Keratinocyte (primary cell): ENCODE measurements at regions not wholly inside any gene's neighbourhood (a gene's known extent, or its start where the extent isn't known, plus 50 kb on each side); places are given as distances from the start of the nearest gene placed in this dataset.
A peak's percentile ranks its signal among the peaks of the same experiment; 100 is the strongest.
"Not testable (repeated sequence)": the region's sequence is repeated elsewhere in the genome, so short reads cannot be mapped to it uniquely, and the experiment has no call there.

Source experiments
- DNase-seq: peaks from one replicate; pipeline ENCODE4 v3.0.0-alpha.2; 2011; ENCODE audit warnings: low read depth, missing footprints, low spot score
- FAIRE-seq: peaks from 2 replicates; lab custom pipeline; 2011; peaks lifted over from hg19 to GRCh38; lab: Jason Lieb, UNC
- H2AFZ ChIP-seq: 2 replicates; pipeline ENCODE4 v1.6.0; 2012; ENCODE audit warnings: low read length, control low read depth, inconsistent platforms; ENCODE audit not compliant: control insufficient read depth
- H3K27ac ChIP-seq: 2 replicates; pipeline ENCODE4 v1.5.1; 2011; ENCODE audit warnings: low read length; ENCODE audit not compliant: control insufficient read depth, insufficient read depth
- H3K27me3 ChIP-seq: 3 replicates; pipeline ENCODE4 v1.6.0; 2011; ENCODE audit warnings: low read length; ENCODE audit not compliant: control insufficient read depth, insufficient read depth; ENCODE audit errors: extremely low read depth
- H3K36me3 ChIP-seq, 2 experiments: 2 replicates in 1 of 2; 3 replicates in 1 of 2; pipeline ENCODE4 v1.5.1; 2011; ENCODE audit warnings: low read length in 2 of 2, mild to moderate bottlenecking in 1 of 2; ENCODE audit not compliant: control insufficient read depth in 2 of 2, insufficient read depth in 2 of 2; ENCODE audit errors: extremely low read depth in 1 of 2
- H3K4me1 ChIP-seq: 3 replicates; pipeline ENCODE4 v1.5.1; 2011; ENCODE audit warnings: low read length; ENCODE audit not compliant: control insufficient read depth, insufficient read depth; ENCODE audit errors: extremely low read depth
- H3K4me2 ChIP-seq: 3 replicates; pipeline ENCODE4 v1.6.0; 2011; ENCODE audit warnings: low read depth, low read length; ENCODE audit not compliant: control insufficient read depth, insufficient read depth; ENCODE audit errors: extremely low read depth
- H3K4me3 ChIP-seq, 3 experiments: fragments of 200-600 bp in 1 of 3; sonication (generic) in 1 of 3; 2 replicates in 2 of 3; 3 replicates in 1 of 3; pipeline ENCODE4 v1.5.1; 2011 to 2016; ENCODE audit warnings: low read length in 3 of 3, mild to moderate bottlenecking in 3 of 3, control low read depth in 2 of 3, inconsistent platforms in 1 of 3, low read depth in 1 of 3, mixed read lengths in 1 of 3, mixed run types in 1 of 3, moderate library complexity in 1 of 3; ENCODE audit not compliant: control insufficient read depth in 2 of 3, insufficient read depth in 2 of 3; ENCODE audit errors: extremely low read depth in 1 of 3
- H3K79me2 ChIP-seq: 2 replicates; pipeline ENCODE4 v1.6.0; 2012; ENCODE audit warnings: low read length; ENCODE audit not compliant: control insufficient read depth, insufficient read depth
- H3K9ac ChIP-seq: 3 replicates; pipeline ENCODE4 v1.6.0; 2011; ENCODE audit warnings: low read length; ENCODE audit not compliant: control insufficient read depth, insufficient read depth; ENCODE audit errors: extremely low read depth
- H3K9me1 ChIP-seq: 3 replicates; pipeline ENCODE4 v1.6.0; 2011; ENCODE audit warnings: low read length; ENCODE audit not compliant: control insufficient read depth, insufficient read depth; ENCODE audit errors: extremely low read depth
- H3K9me3 ChIP-seq: 2 replicates; pipeline ENCODE4 v1.5.1; 2012; ENCODE audit warnings: low read depth, low read length; ENCODE audit not compliant: control insufficient read depth
- H4K20me1 ChIP-seq: 3 replicates; pipeline ENCODE4 v1.6.0; 2011; ENCODE audit warnings: low read length; ENCODE audit not compliant: control insufficient read depth, insufficient read depth; ENCODE audit errors: extremely low read depth
- CTCF ChIP-seq, 3 experiments: IDR thresholded peaks in 1 of 3; conservative IDR thresholded peaks in 1 of 3; optimal IDR thresholded peaks in 1 of 3; 2 replicates in 2 of 3; 3 replicates in 1 of 3; pipeline versions ENCODE3 to v1.5.1; 2011; ENCODE audit warnings: low read length in 3 of 3, mild to moderate bottlenecking in 3 of 3, moderate library complexity in 2 of 3, control low read depth in 1 of 3, inconsistent platforms in 1 of 3; ENCODE audit not compliant: insufficient read depth in 2 of 3; ENCODE audit errors: extremely low read depth in 1 of 3
- EZH2 ChIP-seq: IDR thresholded peaks from one replicate; pipeline ENCODE4 v1.6.1; 2012; ENCODE audit warnings: inconsistent platforms, mild to moderate bottlenecking, low read length, moderate library complexity
- dilution Hi-C: fragments of 300-500 bp; cut with MboI; formaldehyde crosslinking; loops from one replicate; pipeline ENCODE4 v1.7.0; 2020; ENCODE audit warnings: low sequenced_read_pairs; ENCODE audit not compliant: extremely low pct_ligation_motif_present

DNA sequence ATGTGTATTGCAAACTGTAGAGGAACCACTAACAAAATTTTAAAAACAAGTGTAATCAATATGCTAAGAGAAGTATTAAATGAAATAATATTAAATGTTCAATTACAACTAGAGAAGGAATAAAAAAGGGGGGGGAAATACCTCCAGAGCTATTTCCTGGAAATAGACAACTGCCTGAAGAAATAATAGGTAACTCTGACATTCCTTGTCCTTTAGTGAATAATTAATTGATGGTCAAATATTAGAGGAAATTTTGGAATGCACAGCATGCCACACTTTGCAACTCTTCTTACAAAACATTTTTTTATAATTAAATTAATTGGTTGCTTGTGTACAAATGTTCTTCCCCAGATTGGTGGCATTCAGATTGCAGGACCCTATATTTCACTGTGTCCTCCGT, 342.6 kb upstream of the COL8A1 start:
- FAIRE-seq, result no peak
- no peak overlapping the region for H3K27ac ChIP-seq
- H3K36me3 ChIP-seq, result no peaks in the 10 kb centered on the region
- H3K9me3 ChIP-seq, result no peaks in the 10 kb centered on the region
- no peaks in the 10 kb centered on the region for H3K9me1 ChIP-seq
- H3K4me2 ChIP-seq, result no peak overlapping the region
- TF ChIP-seq CTCF (optimal IDR thresholded peaks at IDR 0.05 in 1 of 3, IDR thresholded peaks at IDR 0.05 in 1 of 3, conservative IDR thresholded peaks at IDR 0.05 in 1 of 3; ENCODE audit: extremely low read depth in 1 of 3, insufficient read depth in 2 of 3, low read length in 3 of 3) (no peak), EZH2 (no peak)
- no peak overlapping the region for H2AFZ ChIP-seq
- DNase-seq, result no peak
- dilution Hi-C loops, result no loop called here
- no peak overlapping the region for H3K4me3 ChIP-seq
- H3K27me3 ChIP-seq, result no peaks in the 10 kb centered on the region
- H3K4me1 ChIP-seq, result peaks cover 5% of the 10 kb centered on the region
- no peaks in the 10 kb centered on the region for H4K20me1 ChIP-seq
- H3K79me2 ChIP-seq, result no peaks in the 10 kb centered on the region
- H3K9ac ChIP-seq, result no peak overlapping the region

DNA sequence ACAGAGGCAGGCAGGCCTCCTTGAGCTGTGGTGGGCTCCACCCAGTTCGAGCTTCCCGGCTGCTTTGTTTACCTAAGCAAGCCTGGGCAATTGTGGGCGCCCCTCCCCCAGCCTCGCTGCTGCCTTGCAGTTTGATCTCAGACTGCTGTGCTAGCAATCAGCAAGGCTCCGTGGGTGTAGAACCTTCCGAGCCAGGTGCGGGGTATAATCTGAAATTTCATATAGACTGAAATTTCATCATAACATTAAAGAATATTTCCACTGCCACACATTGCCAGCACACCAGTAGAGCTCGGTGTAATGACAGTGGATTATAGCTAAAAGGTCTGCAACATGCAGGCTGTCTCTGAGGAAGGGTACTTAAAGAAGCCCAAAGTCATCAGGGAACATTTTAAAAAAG, 344.3 kb upstream of the COL8A1 start:
- H3K4me1 ChIP-seq, H3K27me3 ChIP-seq, H3K9me1 ChIP-seq, H3K36me3 ChIP-seq, H3K27ac ChIP-seq, H3K9me3 ChIP-seq, H3K79me2 ChIP-seq, H3K9ac ChIP-seq, dilution Hi-C loops, H4K20me1 ChIP-seq, DNase-seq, FAIRE-seq: not testable (repeated sequence)
- Histone ChIP-seq H3K4me3 (peak overlapping the region in 1 of 3 experiments; percentile 7), H2AFZ (peak overlapping the region; percentile 4), H3K4me2 (peak overlapping the region; percentile 50)

DNA sequence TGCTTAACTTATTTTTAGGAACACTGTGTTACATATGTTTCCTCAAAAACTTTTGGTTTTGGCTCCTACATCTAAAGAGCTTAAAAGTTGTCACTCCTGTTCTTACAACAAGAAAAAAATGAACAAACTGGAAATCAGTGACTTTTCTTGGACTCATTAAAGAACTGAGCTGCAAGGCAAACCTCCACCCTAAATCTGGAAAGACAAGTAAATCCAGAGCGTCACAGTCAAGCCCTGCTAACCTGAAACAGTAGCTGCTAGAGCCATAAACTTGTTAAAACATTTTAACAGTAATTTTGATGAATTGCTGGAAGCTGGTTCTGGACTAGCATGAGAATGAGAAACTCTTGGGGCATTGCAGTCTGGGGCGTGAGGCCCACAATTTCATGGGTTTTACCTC, 350.5 kb upstream of the COL8A1 start:
- Histone ChIP-seq H3K79me2 (no peaks in the 10 kb centered on the region), H3K4me1 (no peaks in the 10 kb centered on the region), H3K27ac (no peak overlapping the region), H3K9me3 (no peaks in the 10 kb centered on the region), H3K27me3 (no peaks in the 10 kb centered on the region), H3K4me2 (no peak overlapping the region), H3K4me3 (no peak overlapping the region), H3K9me1 (no peaks in the 10 kb centered on the region), H3K9ac (no peak overlapping the region), H4K20me1 (no peaks in the 10 kb centered on the region), H2AFZ (no peak overlapping the region), H3K36me3 (no peaks in the 10 kb centered on the region)
- FAIRE-seq (peak; percentile 5), DNase-seq (no peak)
- dilution Hi-C loops, result no loop called here
- no peak for TF ChIP-seq EZH2
- TF ChIP-seq CTCF (optimal IDR thresholded peaks at IDR 0.05 in 1 of 3, IDR thresholded peaks at IDR 0.05 in 1 of 3, conservative IDR thresholded peaks at IDR 0.05 in 1 of 3; ENCODE audit: extremely low read depth in 1 of 3, insufficient read depth in 2 of 3, low read length in 3 of 3), result no peak
